ENCODE measurements at regions not wholly inside any gene's neighbourhood (a gene's known extent, or its start where the extent isn't known, plus 50 kb on each side); places are given as distances from the start of the nearest gene placed in this dataset.
A peak's percentile ranks its signal among the peaks of the same experiment; 100 is the strongest.

DNA sequence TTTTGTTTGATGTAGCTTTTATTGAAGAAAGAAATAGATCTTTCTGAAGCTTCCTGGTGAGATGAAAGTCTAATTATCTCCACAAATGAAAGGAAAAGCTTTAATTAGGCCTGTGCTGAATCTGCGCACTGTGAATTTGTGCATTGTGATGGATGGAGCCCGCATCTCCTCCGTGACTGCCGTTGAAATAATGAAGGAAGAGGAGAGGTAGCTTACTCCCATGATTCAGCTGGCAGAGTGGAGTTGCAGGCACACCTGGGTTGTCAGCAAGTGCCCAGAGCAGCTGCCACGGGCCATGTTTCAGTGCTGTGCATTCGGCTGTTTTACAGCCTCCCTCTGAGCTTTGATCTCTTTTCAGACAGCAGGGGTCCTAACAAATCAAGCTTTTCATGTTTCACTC is 735.3 kb upstream of the TENM3 start:
- DNase-seq: no peak

DNA sequence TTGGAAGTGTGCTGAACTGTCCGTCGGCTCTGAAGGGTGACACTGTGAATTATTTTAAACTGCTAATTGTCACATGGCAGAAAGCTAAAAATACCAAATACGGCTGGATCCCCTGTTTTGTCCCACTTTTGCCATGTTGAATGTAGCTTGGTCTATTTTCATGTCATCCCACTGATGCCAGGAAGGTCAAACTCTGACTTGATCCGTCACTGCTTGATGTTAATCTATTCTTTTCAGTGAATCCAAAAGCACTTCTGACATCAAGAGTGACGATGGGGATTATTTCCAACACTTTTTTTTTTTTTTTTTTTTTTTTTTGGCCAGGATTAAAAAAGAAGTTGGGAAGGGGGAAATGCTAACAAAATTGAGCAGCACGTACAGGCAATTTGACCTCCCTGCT is 734.6 kb upstream of the TENM3 start:
- DNase-seq: no peak

DNA sequence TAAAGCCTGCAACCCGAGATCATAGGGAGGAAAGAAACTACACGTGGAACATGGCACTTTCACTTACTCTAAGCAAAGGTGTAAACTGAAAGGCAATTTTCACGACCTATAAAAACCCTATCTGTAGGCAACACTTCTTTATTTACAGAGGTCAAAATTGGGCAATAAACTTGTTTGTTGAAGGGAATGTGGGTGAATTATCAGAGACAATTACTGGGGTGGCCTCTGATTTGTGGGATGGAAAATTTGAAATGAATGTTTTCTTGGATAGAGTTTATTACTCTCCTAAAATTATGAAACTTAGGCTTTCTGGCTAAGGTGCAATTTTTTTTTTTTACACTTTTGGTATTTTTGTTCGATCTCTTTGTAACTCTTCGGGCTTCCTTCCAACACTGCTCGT is 734.1 kb upstream of the TENM3 start:
- DNase-seq: no peak

- DNase-seq: peak; percentile 37
These were observed 725.7 kb upstream of the TENM3 start for GRCh38 chr4:181517491-181517890.

DNA sequence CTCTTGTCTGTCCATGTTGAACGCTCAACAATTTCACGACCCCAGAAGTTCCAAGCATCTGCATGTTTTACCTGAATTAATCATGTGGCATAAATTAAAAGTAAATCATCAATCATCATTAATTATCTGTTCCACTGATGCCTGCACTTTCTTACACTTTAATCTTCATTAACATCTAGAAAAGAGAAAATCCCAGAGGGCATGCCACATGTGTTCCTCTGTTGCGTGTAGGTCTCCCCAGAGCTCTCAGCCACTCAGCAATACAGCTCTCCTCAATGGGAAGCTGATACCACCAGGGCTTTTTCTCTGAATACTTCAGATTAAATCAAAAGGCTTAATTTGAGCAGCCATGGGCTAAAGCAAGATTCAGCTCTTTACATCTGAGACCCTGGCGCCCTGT is 722.4 kb upstream of the TENM3 start:
- no peak for DNase-seq

GRCh38 chr4:181523973-181524372 is 719.2 kb upstream of the TENM3 start:
- no peak for DNase-seq

GRCh38 chr4:181524499-181524898 is 718.7 kb upstream of the TENM3 start:
- DNase-seq: no peak

DNA sequence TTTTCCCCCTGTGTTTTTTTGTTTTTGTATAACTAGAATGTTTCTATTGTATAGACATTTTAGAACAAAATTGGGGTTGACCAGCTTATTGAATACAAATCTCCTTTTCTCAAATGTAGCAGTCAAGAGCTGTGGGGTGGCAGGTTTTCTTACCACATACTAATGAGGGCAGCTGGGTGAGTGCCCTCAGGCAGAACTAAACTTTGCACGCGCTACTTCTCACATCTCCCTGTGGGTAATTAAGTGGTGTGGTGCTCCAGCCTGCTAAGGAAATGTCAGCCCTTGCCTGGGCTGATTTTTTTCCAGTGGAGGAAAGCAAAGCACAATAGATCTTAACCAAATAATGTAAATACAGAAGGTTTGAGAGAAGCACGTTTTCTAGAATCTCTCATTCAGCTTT is 717.6 kb upstream of the TENM3 start:
- no peak for DNase-seq

GRCh38 chr4:181528570-181529184 is 714.5 kb upstream of the TENM3 start:
- DNase-seq: peak; percentile 74

DNA sequence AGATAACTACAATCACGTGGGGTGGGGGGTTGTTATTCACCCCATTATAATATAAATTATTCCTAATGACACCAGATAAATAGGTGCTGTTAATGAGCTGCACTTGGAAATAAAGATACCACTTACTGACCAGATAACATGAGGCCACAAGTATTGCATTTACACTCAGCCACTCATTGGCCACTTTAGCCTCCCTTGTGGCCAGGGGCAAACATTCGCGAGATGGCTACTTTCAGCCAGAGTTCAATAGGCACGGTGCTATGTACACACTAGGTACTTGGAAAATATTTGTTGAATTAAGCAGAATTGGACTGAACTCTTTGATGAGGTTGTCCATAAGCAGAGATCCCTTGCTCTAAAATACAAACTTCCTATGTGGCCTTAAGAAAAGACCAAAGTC is 713.7 kb upstream of the TENM3 start:
- DNase-seq: no peak

- no peak for DNase-seq
These were observed 706.9 kb upstream of the TENM3 start for GRCh38 chr4:181536196-181536746.

DNA sequence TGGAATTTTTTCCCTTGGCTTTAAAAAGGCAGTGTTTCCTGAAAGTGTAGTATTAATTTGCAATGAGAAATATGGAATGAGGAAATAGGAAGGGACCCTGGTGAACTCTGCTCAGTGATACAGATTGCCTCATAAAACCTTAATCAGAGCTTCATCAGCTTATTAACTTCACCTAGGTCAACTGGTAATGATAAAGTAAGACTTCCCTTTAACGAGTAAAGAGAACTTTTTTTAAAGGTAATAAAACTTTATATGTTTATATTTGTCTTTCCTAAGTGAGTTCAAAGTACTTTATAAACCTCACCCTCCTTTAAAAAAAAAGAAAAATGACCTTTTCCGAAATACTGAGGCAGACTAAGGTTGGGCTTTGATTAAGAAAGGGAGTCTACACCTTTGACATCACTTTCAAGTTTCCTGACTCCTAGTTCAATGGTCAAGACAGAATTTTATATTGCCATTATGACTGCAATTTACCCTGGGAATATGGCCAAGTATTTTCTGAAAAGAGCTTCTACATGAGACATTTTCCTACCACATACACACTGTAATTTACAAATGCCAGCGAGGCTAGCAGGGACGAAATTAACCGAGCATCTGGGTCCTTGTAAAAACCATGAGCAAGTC is 706.3 kb upstream of the TENM3 start:
- DNase-seq: no peak

GRCh38 chr4:181538431-181538830 is 704.8 kb upstream of the TENM3 start:
- no peak for DNase-seq

DNA sequence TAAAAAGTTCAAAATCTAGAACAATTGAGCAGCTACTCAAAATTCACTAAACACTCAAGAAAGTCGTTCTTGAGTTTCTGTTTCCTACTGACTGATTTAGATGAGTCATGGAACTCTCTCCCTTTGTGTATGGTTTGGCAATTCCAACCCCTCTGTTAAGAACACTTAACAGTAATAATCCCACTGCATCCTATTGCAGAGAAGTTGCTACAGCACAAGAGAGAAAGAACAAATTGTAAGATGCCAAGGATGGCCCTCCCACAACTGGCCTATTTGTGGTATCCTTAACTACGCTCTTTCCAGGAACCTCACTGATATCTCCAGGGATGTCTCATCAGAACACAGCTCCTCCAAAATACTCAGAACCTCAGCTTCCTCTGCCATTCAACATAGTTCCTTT is 701.8 kb upstream of the TENM3 start:
- peak; percentile 17 for DNase-seq

GRCh38 chr4:181548873-181549575 is 694.2 kb upstream of the TENM3 start:
- peak; percentile 87 for DNase-seq

GRCh38 chr4:181549576-181550188 is 693.5 kb upstream of the TENM3 start:
- no peak for DNase-seq

GRCh38 chr4:181550381-181550780 is 692.8 kb upstream of the TENM3 start:
- DNase-seq: peak; percentile 11

GRCh38 chr4:181559637-181560036 is 683.6 kb upstream of the TENM3 start:
- no peak for DNase-seq

DNA sequence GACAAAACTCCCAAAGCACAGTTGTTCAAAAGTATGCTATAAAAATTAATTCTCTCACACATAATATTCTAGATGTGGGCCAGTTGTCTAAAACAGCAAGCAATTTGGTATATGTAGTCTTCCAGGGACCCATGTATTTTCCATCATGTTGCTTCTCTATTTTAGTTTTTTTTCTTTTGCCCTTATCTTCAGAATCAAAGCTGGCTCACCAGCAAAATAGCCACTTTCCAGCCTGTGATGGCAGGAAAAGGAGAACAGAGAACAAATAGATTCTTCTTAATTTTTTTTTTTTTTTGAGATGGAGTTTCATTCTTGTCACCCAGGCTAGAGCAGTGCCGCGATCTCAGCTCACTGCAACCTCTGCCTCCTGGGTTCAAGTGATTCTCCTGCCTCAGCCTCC is 680.8 kb upstream of the TENM3 start:
- no peak for DNase-seq

GRCh38 chr4:181564625-181565024 is 678.6 kb upstream of the TENM3 start:
- no peak for DNase-seq

DNA sequence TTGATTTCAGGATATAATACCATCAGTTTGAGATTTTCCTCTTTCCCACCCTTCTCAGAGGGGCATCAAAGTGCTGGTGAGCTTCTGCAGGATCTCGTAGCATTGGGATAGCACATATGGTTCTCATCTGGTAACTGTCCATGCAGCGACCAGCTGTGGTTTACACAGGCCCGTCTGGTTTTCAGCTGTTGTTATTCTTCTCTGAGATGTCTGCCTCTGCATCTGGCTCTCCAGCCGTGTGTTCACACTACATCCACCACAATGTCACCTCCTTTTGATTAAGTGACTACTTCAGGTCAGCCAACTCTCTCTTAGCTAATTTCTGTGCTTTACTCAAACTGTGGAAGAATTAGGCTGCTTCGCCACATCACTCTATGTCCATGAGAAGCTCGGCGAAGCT is 676.7 kb upstream of the TENM3 start:
- peak; percentile 62 for DNase-seq

DNA sequence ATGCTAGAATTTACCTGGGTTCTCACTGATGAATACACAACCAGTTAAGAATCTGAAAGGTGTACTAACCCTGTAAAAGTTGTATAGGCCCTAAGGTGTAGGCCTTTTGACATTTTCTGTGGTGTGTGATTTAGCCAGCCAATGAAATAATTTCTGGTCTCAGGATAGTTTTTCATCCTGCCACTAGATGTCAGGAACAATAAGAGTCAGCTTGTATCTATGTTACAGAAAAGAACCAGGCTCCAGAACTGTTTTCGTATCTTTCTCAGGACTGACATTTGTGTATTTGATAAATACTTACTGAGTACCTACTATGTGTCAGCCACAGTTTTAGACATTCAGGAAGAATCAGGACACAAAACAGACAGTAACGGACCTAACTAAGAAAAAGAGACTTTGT is 673.6 kb upstream of the TENM3 start:
- DNase-seq: peak; percentile 63

GRCh38 chr4:181578911-181579310 is 664.3 kb upstream of the TENM3 start:
- no peak for DNase-seq

DNA sequence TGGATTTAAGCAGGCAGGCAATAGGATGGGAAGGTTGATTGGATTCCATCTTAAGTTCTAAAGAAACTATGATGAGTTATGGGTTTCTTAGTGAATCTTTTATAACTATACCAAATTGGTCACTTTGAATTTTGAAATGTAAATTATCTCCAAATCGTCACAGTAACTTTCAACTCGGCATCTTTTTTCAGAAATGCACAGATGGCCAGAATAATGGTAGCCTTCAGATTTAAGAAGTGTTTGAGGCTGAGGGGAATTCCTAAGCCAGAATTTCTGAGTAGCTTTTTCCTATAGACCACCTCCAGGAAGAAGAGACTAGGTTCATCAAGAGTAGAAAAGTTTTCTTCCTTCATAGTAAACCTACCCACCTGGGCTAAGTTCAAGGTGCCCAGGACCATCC is 663.7 kb upstream of the TENM3 start:
- DNase-seq: no peak
